PC-3 (cell line): ENCODE measurements at regions not wholly inside any gene's neighbourhood (a gene's known extent, or its start where the extent isn't known, plus 50 kb on each side); places are given as distances from the start of the nearest gene placed in this dataset.

ENCODE experiments used
- ATAC-seq: fragments of 200-7000 bp; cut with Tn5 transposase; 2 replicates; pipeline ENCODE4 v1.9.1; 2020; ENCODE audit warnings: mild to moderate bottlenecking, moderate library complexity
- BruUV-seq: library from RNA; stranded (reverse); fragments of 400-500 nt; replicated peaks from 2 replicates; lab custom pipeline; 2021; lab: Mats Ljungman, UMichigan
- CTCF ChIA-PET: fragments of 300-600 bp; sonication (Branson Sonifier 250); formaldehyde crosslinking; loops from one replicate; lab custom pipeline; 2022; ENCODE audit warnings: antibody characterized with exemption; lab: Charles Lee
- POLR2A ChIA-PET: fragments of 300-600 bp; sonication (Branson Sonifier 250); formaldehyde crosslinking; loops from one replicate; lab custom pipeline; 2022; ENCODE audit warnings: antibody characterized with exemption; ENCODE audit not compliant: unreplicated experiment; lab: Charles Lee
- DNase-seq: peaks from one replicate; pipeline ENCODE4 v3.0.0-alpha.2; 2015
- H2AFZ ChIP-seq: fragments of 300-600 bp; sonication (generic); 2 replicates; pipeline ENCODE4 v1.6.0; 2016; ENCODE audit warnings: antibody characterized with exemption, low read length
- H3F3A ChIP-seq: fragments of 300-600 bp; sonication (generic); one replicate; pipeline ENCODE4 v1.6.0; 2017; ENCODE audit warnings: antibody characterized with exemption, low read length, control low read depth, mild to moderate bottlenecking; ENCODE audit not compliant: unreplicated experiment
- H3K27ac ChIP-seq: fragments of 300-600 bp; sonication (generic); 2 replicates; pipeline ENCODE4 v1.5.1; 2016; ENCODE audit warnings: mild to moderate bottlenecking, low read length
- H3K27me3 ChIP-seq: fragments of 300-600 bp; sonication (generic); 2 replicates; pipeline ENCODE4 v1.6.1; 2016; ENCODE audit warnings: low read length, mixed read lengths
- H3K36me3 ChIP-seq: fragments of 300-600 bp; sonication (generic); 2 replicates; pipeline ENCODE4 v1.6.1; 2016; ENCODE audit warnings: low read depth, mixed run types, low read length, mixed read lengths
- H3K4me1 ChIP-seq: fragments of 300-600 bp; sonication (generic); 2 replicates; pipeline ENCODE4 v1.5.1; 2016; ENCODE audit warnings: low read length; ENCODE audit not compliant: insufficient read depth
- H3K4me2 ChIP-seq: fragments of 300-600 bp; sonication (generic); 2 replicates; pipeline ENCODE4 v1.6.0; 2016; ENCODE audit warnings: low read length
- H3K4me3 ChIP-seq: fragments of 300-600 bp; sonication (generic); 2 replicates; pipeline ENCODE4 v1.5.1; 2016; ENCODE audit warnings: mild to moderate bottlenecking, low read length, mixed read lengths
- H3K79me2 ChIP-seq: fragments of 300-600 bp; sonication (generic); 2 replicates; pipeline ENCODE4 v1.6.1; 2017; ENCODE audit warnings: low read length, mixed read lengths
- H3K9ac ChIP-seq: fragments of 300-600 bp; sonication (generic); 2 replicates; pipeline ENCODE4 v1.6.0; 2016; ENCODE audit warnings: mild to moderate bottlenecking, low read length
- H3K9me2 ChIP-seq: fragments of 300-600 bp; sonication (generic); replicated peaks from 2 replicates; pipeline ENCODE4 v1.6.1; 2016; ENCODE audit warnings: mixed run types, low read length, mixed read lengths
- H3K9me3 ChIP-seq: fragments of 300-600 bp; sonication (generic); 2 replicates; pipeline ENCODE4 v1.6.1; 2016; ENCODE audit warnings: low read length, mixed read lengths
- H4K20me1 ChIP-seq: fragments of 300-600 bp; sonication (generic); 2 replicates; pipeline ENCODE4 v1.6.1; 2016; ENCODE audit warnings: low read length, mixed read lengths
- EZH2 ChIP-seq: fragments of 300-600 bp; sonication (generic); IDR thresholded peaks from one replicate; pipeline ENCODE4 v1.6.1; 2017; ENCODE audit warnings: antibody characterized with exemption, mild to moderate bottlenecking, low read length; ENCODE audit not compliant: unreplicated experiment
- EZH2phosphoT487 ChIP-seq: fragments of 300-600 bp; sonication (generic); IDR thresholded peaks from 2 replicates; pipeline ENCODE4 v1.6.1; 2018; ENCODE audit warnings: mild to moderate bottlenecking, antibody characterized with exemption, low read length, borderline replicate concordance
- intact Hi-C: fragments of 100-400 bp; cut with micrococcal nuclease; formaldehyde crosslinking; loops from 2 replicates; pipeline ENCODE4 v1.9.0; 2023
- TF ChIP-seq, protein P1 (sequence below): fragments of 300-600 bp; sonication (generic); conservative IDR thresholded peaks from 2 replicates; pipeline ENCODE4 v1.5.1; 2017; ENCODE audit warnings: antibody characterized with exemption, low read depth, mild to moderate bottlenecking, low read length

DNA sequence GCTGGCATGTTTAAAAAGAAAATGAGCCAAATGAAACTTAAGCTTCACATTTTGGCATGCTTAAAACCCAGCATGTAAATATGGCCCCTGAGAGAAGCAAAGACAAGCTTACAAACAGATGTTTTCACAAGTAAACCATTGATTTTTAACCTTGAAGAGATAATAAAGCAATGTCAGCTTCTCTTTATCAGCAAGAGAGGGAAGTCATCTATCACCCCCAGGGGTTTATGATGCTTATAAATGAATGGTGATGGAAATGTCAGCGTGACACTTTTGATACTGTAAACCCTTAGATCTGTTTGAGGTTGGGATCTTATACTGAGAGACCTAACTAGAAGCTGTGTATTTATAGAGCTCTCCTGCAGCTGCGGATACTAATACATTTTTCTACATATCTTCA is 471.3 kb downstream of the PLA2G4A start:
- ATAC-seq = no peak

GRCh38 chr1:187306710-187307415 is 478.1 kb downstream of the PLA2G4A start:
- intact Hi-C loops = loop anchor here (2.0 kb wide), 1 partner anchor 26 kb away; no protein-coding TSS in a partner anchor
- ChIA-PET CTCF (interaction anchor here (0.7 kb wide), 1 partner anchor 205 kb away, joined by 3 read pairs; no protein-coding TSS in a partner anchor), POLR2A (no interaction called here)
- TF ChIP-seq EZH2 (no peak), EZH2phosphoT487 (no peak)
- TF ChIP-seq, protein P1, sequence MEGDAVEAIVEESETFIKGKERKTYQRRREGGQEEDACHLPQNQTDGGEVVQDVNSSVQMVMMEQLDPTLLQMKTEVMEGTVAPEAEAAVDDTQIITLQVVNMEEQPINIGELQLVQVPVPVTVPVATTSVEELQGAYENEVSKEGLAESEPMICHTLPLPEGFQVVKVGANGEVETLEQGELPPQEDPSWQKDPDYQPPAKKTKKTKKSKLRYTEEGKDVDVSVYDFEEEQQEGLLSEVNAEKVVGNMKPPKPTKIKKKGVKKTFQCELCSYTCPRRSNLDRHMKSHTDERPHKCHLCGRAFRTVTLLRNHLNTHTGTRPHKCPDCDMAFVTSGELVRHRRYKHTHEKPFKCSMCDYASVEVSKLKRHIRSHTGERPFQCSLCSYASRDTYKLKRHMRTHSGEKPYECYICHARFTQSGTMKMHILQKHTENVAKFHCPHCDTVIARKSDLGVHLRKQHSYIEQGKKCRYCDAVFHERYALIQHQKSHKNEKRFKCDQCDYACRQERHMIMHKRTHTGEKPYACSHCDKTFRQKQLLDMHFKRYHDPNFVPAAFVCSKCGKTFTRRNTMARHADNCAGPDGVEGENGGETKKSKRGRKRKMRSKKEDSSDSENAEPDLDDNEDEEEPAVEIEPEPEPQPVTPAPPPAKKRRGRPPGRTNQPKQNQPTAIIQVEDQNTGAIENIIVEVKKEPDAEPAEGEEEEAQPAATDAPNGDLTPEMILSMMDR = no peak
- peak; percentile 92 for ATAC-seq
- H3K9ac ChIP-seq = no peak overlapping the region
- peak overlapping the region; percentile 73 for H3K4me2 ChIP-seq
- peak overlapping the region; percentile 62 for H3K27ac ChIP-seq
- no TSS peak for BruUV-seq
- H3K79me2 ChIP-seq = no peaks in the 10 kb centered on the region
- H3K4me1 ChIP-seq = peaks cover 11% of the 10 kb centered on the region; the same call in 1 of the 2 replicates
- no peaks in the 10 kb centered on the region for H4K20me1 ChIP-seq
- peak; percentile 68 for DNase-seq
- H3K27me3 ChIP-seq = no peaks in the 10 kb centered on the region
- peak overlapping the region; percentile 51; the same call in 1 of the 2 replicates for H3K4me3 ChIP-seq
- H3K9me3 ChIP-seq = no peaks in the 10 kb centered on the region
- no peaks in the 10 kb centered on the region for H3K9me2 ChIP-seq
- no peaks in the 10 kb centered on the region for H3K36me3 ChIP-seq
- peak overlapping the region; percentile 62 for H2AFZ ChIP-seq
- H3F3A ChIP-seq = no peaks in the 10 kb centered on the region

More for the DNA sequence above, 471.3 kb downstream of the PLA2G4A start:
- TF ChIP-seq, protein P1 = no peak
- TF ChIP-seq EZH2 = no peak
- no peak for TF ChIP-seq EZH2phosphoT487
- Histone ChIP-seq H2AFZ (no peak overlapping the region), H3K4me2 (no peak overlapping the region), H3K27ac (no peak overlapping the region), H3F3A (no peaks in the 10 kb centered on the region), H3K4me1 (no peaks in the 10 kb centered on the region), H3K9me3 (no peaks in the 10 kb centered on the region), H3K27me3 (no peaks in the 10 kb centered on the region), H3K9me2 (no peaks in the 10 kb centered on the region), H3K9ac (no peak overlapping the region), H3K79me2 (no peaks in the 10 kb centered on the region), H3K4me3 (no peak overlapping the region), H4K20me1 (no peaks in the 10 kb centered on the region), H3K36me3 (no peaks in the 10 kb centered on the region)
- DNase-seq = no peak
- intact Hi-C loops = no loop called here
- BruUV-seq = no TSS peak
- ChIA-PET CTCF (no interaction called here), POLR2A (no interaction called here)

GRCh38 chr1:187310038-187310631 is 481.4 kb downstream of the PLA2G4A start:
- TF ChIP-seq EZH2phosphoT487 = no peak
- TF ChIP-seq, protein P1 = no peak
- TF ChIP-seq EZH2 = no peak
- Histone ChIP-seq H3K4me2 (no peak overlapping the region), H3K9me2 (no peaks in the 10 kb centered on the region), H2AFZ (no peak overlapping the region), H3K9me3 (no peaks in the 10 kb centered on the region), H4K20me1 (no peaks in the 10 kb centered on the region), H3K27ac (no peak overlapping the region), H3K4me1 (peaks cover 18% of the 10 kb centered on the region; the same call in 1 of the 2 replicates), H3K27me3 (no peaks in the 10 kb centered on the region), H3K36me3 (no peaks in the 10 kb centered on the region), H3K79me2 (no peaks in the 10 kb centered on the region), H3F3A (no peaks in the 10 kb centered on the region), H3K4me3 (no peak overlapping the region), H3K9ac (no peak overlapping the region)
- DNase-seq (peak; percentile 46), ATAC-seq (peak; percentile 42; the same call in 1 of the 2 replicates)
- CTCF ChIA-PET = no interaction called here
- BruUV-seq = no TSS peak
- POLR2A ChIA-PET = no interaction called here
- intact Hi-C loops = no loop called here
